ENCODE measurements at regions not wholly inside any gene's neighbourhood (a gene's known extent, or its start where the extent isn't known, plus 50 kb on each side); places are given as distances from the start of the nearest gene placed in this dataset.
"Not testable (repeated sequence)": the region's sequence is repeated elsewhere in the genome, so short reads cannot be mapped to it uniquely, and the experiment has no call there.

DNA sequence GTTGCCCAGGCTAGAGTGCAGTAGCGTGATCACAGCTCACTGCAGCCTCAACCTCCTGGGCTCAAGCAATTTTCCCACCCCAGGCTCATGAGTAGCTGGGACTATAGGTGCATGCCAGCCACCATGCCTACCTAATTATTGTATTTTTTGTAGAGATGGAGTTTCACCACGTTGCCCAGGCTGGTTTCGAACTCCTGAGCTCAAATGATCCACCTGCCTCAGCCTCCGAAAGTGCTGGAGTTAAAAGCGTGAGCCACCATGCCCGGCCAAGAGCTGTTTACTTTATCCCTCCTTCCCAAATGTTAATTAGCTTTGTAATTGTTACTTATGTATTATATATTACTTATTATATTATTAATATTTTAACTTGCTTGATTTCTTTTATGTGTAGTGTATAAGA lies 70.1 kb upstream of the TPTE start:
- not testable (repeated sequence) for H3K27me3 Mint-ChIP-seq, H3K4me3 Mint-ChIP-seq

DNA sequence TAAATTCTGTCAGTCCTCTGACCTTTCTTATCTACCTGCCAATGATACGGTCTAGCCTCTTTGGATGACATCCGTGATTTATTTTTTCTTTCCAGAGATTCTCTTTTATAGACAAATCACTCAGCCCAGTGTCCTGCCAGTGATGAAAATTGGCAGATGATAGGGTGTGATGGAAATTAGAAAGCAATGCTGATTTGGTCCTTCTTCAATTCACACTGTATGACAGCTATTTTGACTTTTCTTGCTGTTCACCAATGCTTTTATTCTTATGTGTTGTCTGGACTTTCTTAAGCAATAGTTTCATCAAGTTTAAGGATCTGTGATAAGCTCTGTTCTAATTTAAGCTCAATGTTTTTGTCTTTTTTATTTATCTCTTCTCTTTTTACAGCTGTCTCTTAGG lies 63.6 kb upstream of the TPTE start:
- intact Hi-C loops (cut with micrococcal nuclease); H3K4me1 Mint-ChIP-seq (ENCODE audit: low read depth); H3K9me3 Mint-ChIP-seq; H3K27ac Mint-ChIP-seq; H3K27me3 Mint-ChIP-seq; H3K4me3 Mint-ChIP-seq; H3K36me3 Mint-ChIP-seq (ENCODE audit: low read depth): not testable (repeated sequence)

More for the DNA sequence above, 70.1 kb upstream of the TPTE start:
- H3K27ac Mint-ChIP-seq; intact Hi-C loops (cut with micrococcal nuclease); H3K36me3 Mint-ChIP-seq (ENCODE audit: low read depth); H3K4me1 Mint-ChIP-seq (ENCODE audit: low read depth): not testable (repeated sequence)
- peaks cover 15% of the 10 kb centered on the region for H3K9me3 Mint-ChIP-seq

DNA sequence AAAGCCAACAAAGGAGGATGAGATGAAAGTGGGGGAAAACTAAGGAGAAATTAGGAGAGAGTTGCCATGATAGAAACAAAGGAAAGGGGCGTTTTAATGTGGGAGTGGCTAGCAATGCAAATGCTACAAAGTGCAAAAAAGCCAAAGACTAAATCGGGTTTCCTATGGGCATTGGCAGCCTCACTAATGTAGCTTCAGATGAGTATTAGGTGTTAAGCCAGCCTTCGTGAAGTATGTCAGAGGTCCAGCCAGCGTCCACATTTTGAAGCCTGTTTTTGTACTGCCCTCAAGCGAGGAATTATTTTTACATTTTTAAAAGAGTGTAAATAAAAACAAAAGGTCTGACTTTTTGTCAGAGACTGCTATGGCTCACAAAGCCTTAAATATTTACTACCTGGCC lies 60.4 kb upstream of the TPTE start:
- intact Hi-C loops (cut with micrococcal nuclease); H3K4me3 Mint-ChIP-seq; H3K36me3 Mint-ChIP-seq (ENCODE audit: low read depth); H3K9me3 Mint-ChIP-seq; H3K4me1 Mint-ChIP-seq (ENCODE audit: low read depth); H3K27ac Mint-ChIP-seq; H3K27me3 Mint-ChIP-seq: not testable (repeated sequence)

DNA sequence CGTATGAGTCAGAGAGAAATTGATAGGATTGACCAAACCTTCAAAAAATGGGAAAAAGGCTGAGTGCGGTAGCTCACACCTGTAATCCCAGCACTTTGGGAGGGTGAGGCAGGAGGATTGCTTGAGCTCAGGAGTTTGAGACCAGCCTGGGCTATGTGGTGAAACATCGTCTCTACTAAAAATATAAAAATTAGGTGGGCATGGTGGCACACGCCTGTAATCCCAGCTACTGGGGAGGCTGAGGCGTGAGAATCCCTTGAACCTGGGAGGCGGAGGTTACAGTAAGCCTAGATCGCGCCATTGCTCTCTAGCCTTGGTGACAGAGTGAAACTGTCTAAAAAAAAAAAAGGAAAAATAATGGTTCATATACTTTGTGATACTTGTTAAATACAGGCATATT lies 59.9 kb upstream of the TPTE start:
- H3K4me1 Mint-ChIP-seq (ENCODE audit: low read depth); H3K9me3 Mint-ChIP-seq; intact Hi-C loops (cut with micrococcal nuclease); H3K4me3 Mint-ChIP-seq; H3K27me3 Mint-ChIP-seq; H3K36me3 Mint-ChIP-seq (ENCODE audit: low read depth); H3K27ac Mint-ChIP-seq: not testable (repeated sequence)

DNA sequence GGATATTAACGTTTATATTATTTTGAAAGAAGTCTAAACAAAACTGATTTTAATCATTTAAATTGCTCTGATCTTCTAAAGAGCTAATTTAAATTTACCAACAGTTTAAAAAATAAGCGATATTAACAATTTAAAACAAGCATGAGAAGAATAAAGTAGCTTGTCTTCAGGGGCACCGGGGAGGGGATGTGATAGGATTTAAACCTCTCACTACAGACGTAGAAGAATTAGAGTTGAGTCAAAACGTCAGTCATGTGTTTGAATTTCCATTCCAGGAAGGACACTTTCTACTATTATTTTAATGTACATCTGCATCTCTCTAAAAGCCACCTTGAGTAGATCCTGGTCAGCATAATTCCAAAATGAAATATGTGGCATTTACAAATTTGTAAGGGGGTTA lies 58.2 kb upstream of the TPTE start:
- Mint-ChIP-seq H3K27ac (no peak overlapping the region), H3K4me3 (no peak overlapping the region), H3K27me3 (no peaks in the 10 kb centered on the region), H3K4me1 (ENCODE audit: low read depth) (no peaks in the 10 kb centered on the region), H3K36me3 (ENCODE audit: low read depth) (no peaks in the 10 kb centered on the region), H3K9me3 (no peaks in the 10 kb centered on the region)
- intact Hi-C loops (cut with micrococcal nuclease): no loop called here

DNA sequence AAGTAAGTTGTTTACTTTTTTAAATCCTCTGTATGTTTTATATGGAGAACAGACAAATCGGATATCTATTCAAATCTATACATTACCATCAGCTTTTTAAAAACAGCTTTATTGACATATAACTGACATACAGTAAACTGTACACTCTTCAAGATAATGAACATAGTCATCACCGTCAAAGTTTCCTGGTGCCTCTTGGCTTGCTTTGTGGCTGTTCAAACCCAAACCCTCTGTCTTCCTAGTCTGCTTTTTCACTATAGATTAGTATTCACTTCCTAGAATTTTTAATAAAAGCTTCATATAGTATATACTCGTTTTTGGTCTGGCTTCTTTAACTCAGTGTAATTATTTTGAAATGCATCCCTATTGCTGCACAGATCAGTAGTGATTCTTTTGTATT lies 56.4 kb upstream of the TPTE start:
- no peaks in the 10 kb centered on the region for H3K4me1 Mint-ChIP-seq (ENCODE audit: low read depth)
- H3K36me3 Mint-ChIP-seq (ENCODE audit: low read depth): no peaks in the 10 kb centered on the region
- no peaks in the 10 kb centered on the region for H3K9me3 Mint-ChIP-seq
- intact Hi-C loops (cut with micrococcal nuclease): no loop called here
- no peak overlapping the region for H3K4me3 Mint-ChIP-seq
- no peaks in the 10 kb centered on the region for H3K27me3 Mint-ChIP-seq
- no peak overlapping the region for H3K27ac Mint-ChIP-seq

DNA sequence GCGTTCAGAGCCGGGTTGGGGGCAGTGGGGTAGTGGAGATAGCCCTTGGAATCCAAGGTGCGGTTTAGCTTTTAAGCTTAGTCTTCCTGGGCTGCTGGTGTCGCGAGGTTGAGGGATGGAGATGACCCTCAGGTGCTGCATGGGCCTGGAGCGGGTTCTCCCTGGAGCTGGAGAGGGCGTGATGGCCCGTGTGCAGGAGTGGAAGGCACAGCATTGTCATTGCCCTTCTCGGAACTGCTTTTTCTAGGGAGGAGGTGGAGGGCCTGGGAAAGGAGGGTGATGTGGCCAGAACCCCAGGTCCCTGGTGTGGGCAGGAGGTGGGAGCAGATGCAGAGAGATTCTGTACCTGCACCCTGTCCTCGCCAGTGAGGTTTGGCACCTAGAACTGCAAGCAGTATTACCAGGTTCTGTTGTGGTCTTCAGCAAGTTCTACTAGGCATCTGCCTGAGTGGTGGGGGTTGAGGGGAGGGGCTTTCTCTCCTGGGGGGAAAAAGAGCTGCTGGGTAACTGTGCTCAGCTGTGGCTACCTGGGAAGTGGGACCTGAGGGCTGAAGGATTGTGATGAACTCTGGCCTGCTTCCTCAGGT lies 55.8 kb upstream of the TPTE start:
- H3K27ac Mint-ChIP-seq; H3K4me1 Mint-ChIP-seq (ENCODE audit: low read depth); H3K27me3 Mint-ChIP-seq; H3K9me3 Mint-ChIP-seq; H3K36me3 Mint-ChIP-seq (ENCODE audit: low read depth); H3K4me3 Mint-ChIP-seq; intact Hi-C loops (cut with micrococcal nuclease): not testable (repeated sequence)

DNA sequence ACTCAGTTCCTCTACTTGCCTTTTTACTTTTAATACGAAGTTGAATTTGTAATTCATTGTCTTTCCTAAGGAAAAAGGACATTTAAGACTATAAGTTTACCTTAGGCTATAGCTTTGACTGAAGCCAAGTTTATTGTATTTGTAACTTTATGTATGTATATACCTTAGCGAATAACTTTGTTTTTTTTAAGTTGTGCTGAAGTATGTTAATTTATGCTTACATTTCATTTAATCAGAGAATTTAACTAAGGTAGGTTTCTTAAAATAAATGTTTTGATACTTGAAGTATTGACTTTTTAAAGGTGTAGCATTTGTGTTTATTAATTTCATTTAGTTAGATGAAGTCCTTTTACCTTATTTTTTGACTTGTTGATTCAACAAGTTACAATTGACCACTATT lies 55.2 kb upstream of the TPTE start:
- Mint-ChIP-seq H3K9me3 (no peaks in the 10 kb centered on the region), H3K4me3 (no peak overlapping the region), H3K4me1 (ENCODE audit: low read depth) (no peaks in the 10 kb centered on the region), H3K36me3 (ENCODE audit: low read depth) (no peaks in the 10 kb centered on the region), H3K27ac (no peak overlapping the region), H3K27me3 (no peaks in the 10 kb centered on the region)
- intact Hi-C loops (cut with micrococcal nuclease): no loop called here

All from dendritic cell treated with granulocyte-macrophage colony-stimulating factor and Interleukin-4, amounts not matched to agents 40 ng/mL and 50 ng/mL, for 4 days (primary cell).